Uterus (tissue), 3 donors: ENCODE measurements at regions not wholly inside any gene's neighbourhood (a gene's known extent, or its start where the extent isn't known, plus 50 kb on each side); places are given as distances from the start of the nearest gene placed in this dataset.

ENCODE experiments used
- DNase-seq, 2 donors: peaks; one replicate each; pipeline ENCODE4 v3.0.0-alpha.2; 2019 to 2020
- H3K27ac ChIP-seq, 2 donors: fragments of 200-600 bp; sonication (generic); 1 replicate in 1 of 2; 2 replicates in 1 of 2; pipeline ENCODE4 v1.5.1; 2016 to 2018
- H3K27me3 ChIP-seq, 2 donors: fragments of 200-600 bp; sonication (generic); one replicate each; pipeline ENCODE4 v1.5.1; 2018 to 2019; ENCODE audit warnings: control low read depth in 1 of 2
- H3K36me3 ChIP-seq, 2 donors: fragments of 200-600 bp; sonication (generic); one replicate each; pipeline ENCODE4 v1.5.1; 2019; ENCODE audit warnings: control low read depth in 1 of 2
- H3K4me1 ChIP-seq, 2 donors: fragments of 200-600 bp; sonication (generic); one replicate each; pipeline ENCODE4 v1.5.1; 2018 to 2019; ENCODE audit warnings: control low read depth in 1 of 2
- H3K4me3 ChIP-seq, 2 donors: fragments of 200-600 bp; sonication (generic); 1 replicate in 1 of 2; 2 replicates in 1 of 2; pipeline ENCODE4 v1.5.1; 2018 to 2019; ENCODE audit warnings: mild to moderate bottlenecking in 1 of 2
- H3K9me3 ChIP-seq, 2 donors: fragments of 200-600 bp; sonication (generic); one replicate each; pipeline ENCODE4 v1.5.1; 2019; ENCODE audit warnings: control low read depth in 1 of 2
- POLR2A ChIP-seq, 2 donors: fragments of 450-650 bp; IDR thresholded peaks; one replicate each; pipeline ENCODE4 v1.6.1; 2016; ENCODE audit warnings: antibody characterized with exemption in 2 of 2, mild to moderate bottlenecking in 1 of 2, moderate library complexity in 1 of 2
- intact Hi-C: fragments of 100-400 bp; cut with DNase I; formaldehyde crosslinking; loops from one replicate; pipeline ENCODE4 v1.15.1; 2023; ENCODE audit warnings: low total_unique reads
- TF ChIP-seq, protein P1 (sequence below), 4 experiments: fragments of 200-600 bp in 2 of 4; fragments of 450-650 bp in 2 of 4; sonication (generic) in 2 of 4; IDR thresholded peaks; one replicate each; pipeline ENCODE4 v1.5.1; 2016 to 2019; ENCODE audit warnings: antibody characterized with exemption in 4 of 4, mild to moderate bottlenecking in 2 of 4, moderate library complexity in 1 of 4
- donor health status: DM: yes; HTN: yes; CAD: no.

DNA sequence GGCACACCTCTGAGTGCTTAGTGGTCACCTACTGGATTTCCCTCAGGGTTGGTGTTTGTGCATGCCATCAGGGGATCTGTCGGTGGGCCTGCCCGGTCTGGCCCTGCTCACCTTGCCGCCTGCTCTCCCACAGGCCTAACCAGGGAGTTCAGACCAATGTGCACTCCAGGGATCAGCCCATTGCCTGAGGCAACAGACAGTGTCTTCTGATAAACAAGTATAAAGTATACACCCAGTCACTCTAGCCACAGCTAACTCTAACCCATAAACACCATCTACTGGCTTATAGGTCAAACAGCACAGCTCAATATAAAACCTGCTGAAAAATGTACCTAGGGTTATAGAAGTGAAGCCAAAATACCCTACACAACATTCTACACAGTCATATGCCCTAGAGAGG lies 1300.0 kb downstream of the PLA2G4A start:
- TF ChIP-seq, protein P1, sequence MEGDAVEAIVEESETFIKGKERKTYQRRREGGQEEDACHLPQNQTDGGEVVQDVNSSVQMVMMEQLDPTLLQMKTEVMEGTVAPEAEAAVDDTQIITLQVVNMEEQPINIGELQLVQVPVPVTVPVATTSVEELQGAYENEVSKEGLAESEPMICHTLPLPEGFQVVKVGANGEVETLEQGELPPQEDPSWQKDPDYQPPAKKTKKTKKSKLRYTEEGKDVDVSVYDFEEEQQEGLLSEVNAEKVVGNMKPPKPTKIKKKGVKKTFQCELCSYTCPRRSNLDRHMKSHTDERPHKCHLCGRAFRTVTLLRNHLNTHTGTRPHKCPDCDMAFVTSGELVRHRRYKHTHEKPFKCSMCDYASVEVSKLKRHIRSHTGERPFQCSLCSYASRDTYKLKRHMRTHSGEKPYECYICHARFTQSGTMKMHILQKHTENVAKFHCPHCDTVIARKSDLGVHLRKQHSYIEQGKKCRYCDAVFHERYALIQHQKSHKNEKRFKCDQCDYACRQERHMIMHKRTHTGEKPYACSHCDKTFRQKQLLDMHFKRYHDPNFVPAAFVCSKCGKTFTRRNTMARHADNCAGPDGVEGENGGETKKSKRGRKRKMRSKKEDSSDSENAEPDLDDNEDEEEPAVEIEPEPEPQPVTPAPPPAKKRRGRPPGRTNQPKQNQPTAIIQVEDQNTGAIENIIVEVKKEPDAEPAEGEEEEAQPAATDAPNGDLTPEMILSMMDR (IDR thresholded peaks at IDR 0.05), result no peak
- TF ChIP-seq POLR2A (IDR thresholded peaks at IDR 0.05), result no peak
- Histone ChIP-seq H3K4me3 (no peak overlapping the region), H3K27ac (no peak overlapping the region), H3K27me3 (no peaks in the 10 kb centered on the region), H3K9me3 (no peaks in the 10 kb centered on the region), H3K4me1 (no peaks in the 10 kb centered on the region), H3K36me3 (no peaks in the 10 kb centered on the region)
- intact Hi-C loops, result no loop called here
- no peak for DNase-seq

GRCh38 chr1:188129856-188130838 lies 1301.4 kb downstream of the PLA2G4A start:
- Histone ChIP-seq H3K4me1 (no peaks in the 10 kb centered on the region), H3K27me3 (no peaks in the 10 kb centered on the region), H3K4me3 (no peak overlapping the region), H3K36me3 (no peaks in the 10 kb centered on the region), H3K27ac (no peak overlapping the region), H3K9me3 (no peaks in the 10 kb centered on the region)
- intact Hi-C loops, result no loop called here
- DNase-seq, result no peak
- TF ChIP-seq, protein P1 (IDR thresholded peaks at IDR 0.05), result no peak
- no peak for TF ChIP-seq POLR2A (IDR thresholded peaks at IDR 0.05)

- H3K4me3 ChIP-seq, result no peak overlapping the region
- no peaks in the 10 kb centered on the region for H3K27me3 ChIP-seq
- DNase-seq, result no peak
- H3K36me3 ChIP-seq, result no peaks in the 10 kb centered on the region
- TF ChIP-seq, protein P1 (IDR thresholded peaks at IDR 0.05), result no peak
- H3K9me3 ChIP-seq, result no peaks in the 10 kb centered on the region
- H3K27ac ChIP-seq, result no peak overlapping the region
- no peaks in the 10 kb centered on the region for H3K4me1 ChIP-seq
- intact Hi-C loops, result no loop called here
These were observed 1308.5 kb downstream of the PLA2G4A start for GRCh38 chr1:188137221-188137620.

DNA sequence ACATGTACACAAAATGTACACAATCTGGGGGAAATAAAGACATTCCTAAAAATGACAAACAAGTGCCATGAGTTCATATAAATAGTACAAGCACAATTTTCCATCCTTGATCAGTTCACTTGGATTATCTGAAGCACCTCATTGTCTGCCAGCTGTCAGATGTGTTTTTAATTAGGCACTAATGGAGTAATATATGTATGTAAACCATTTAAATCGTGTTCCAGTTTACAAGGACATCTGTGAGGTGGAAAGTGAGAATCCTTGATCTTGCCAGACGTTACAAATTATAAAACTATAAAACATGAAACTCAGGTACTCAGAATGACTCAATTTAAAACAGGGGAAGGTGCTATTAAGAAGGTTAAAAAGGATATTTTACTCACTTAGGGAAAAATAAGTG lies 1312.2 kb downstream of the PLA2G4A start:
- Histone ChIP-seq H3K9me3 (no peaks in the 10 kb centered on the region), H3K4me1 (no peaks in the 10 kb centered on the region), H3K4me3 (no peak overlapping the region), H3K36me3 (no peaks in the 10 kb centered on the region), H3K27ac (no peak overlapping the region), H3K27me3 (no peaks in the 10 kb centered on the region)
- no peak for DNase-seq
- intact Hi-C loops, result no loop called here
- TF ChIP-seq, protein P1 (IDR thresholded peaks at IDR 0.05), result no peak
- TF ChIP-seq POLR2A (IDR thresholded peaks at IDR 0.05), result no peak

DNA sequence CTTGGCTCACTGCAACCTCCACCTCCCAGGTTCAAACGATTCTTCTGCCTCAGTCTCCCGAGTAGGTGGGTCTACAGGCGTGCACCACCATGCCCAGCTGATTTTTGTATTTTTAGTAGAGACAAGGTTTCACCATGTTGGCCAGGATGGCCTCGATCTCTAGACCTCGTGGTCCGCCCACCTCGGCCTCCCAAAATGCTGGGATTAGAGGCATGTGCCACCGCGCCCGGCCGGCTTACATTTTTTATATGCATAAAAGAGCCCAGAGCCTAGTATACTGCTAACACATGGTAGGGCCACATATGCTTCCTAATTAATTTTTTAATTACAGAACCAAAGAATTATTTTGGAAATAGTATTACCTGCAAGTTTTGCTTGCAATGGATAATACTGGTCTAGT lies 1325.4 kb downstream of the PLA2G4A start:
- TF ChIP-seq, protein P1 (IDR thresholded peaks at IDR 0.05), result no peak
- TF ChIP-seq POLR2A (IDR thresholded peaks at IDR 0.05), result no peak
- Histone ChIP-seq H3K9me3 (no peaks in the 10 kb centered on the region), H3K4me3 (no peak overlapping the region), H3K4me1 (no peaks in the 10 kb centered on the region), H3K36me3 (no peaks in the 10 kb centered on the region), H3K27me3 (no peaks in the 10 kb centered on the region), H3K27ac (no peak overlapping the region)
- no peak for DNase-seq
- intact Hi-C loops, result no loop called here
